PC-3 (cell line): ENCODE measurements at regions not wholly inside any gene's neighbourhood (a gene's known extent, or its start where the extent isn't known, plus 50 kb on each side); places are given as distances from the start of the nearest gene placed in this dataset.
"Not testable (repeated sequence)": the region's sequence is repeated elsewhere in the genome, so short reads cannot be mapped to it uniquely, and the experiment has no call there.

Source experiments
- ATAC-seq: fragments of 200-7000 bp; cut with Tn5 transposase; 2 replicates; pipeline ENCODE4 v1.9.1; 2020; ENCODE audit warnings: mild to moderate bottlenecking, moderate library complexity
- BruUV-seq: library from RNA; stranded (reverse); fragments of 400-500 nt; replicated peaks from 2 replicates; lab custom pipeline; 2021; lab: Mats Ljungman, UMichigan
- CTCF ChIA-PET: fragments of 300-600 bp; sonication (Branson Sonifier 250); formaldehyde crosslinking; loops from one replicate; lab custom pipeline; 2022; ENCODE audit warnings: antibody characterized with exemption; lab: Charles Lee
- POLR2A ChIA-PET: fragments of 300-600 bp; sonication (Branson Sonifier 250); formaldehyde crosslinking; loops from one replicate; lab custom pipeline; 2022; ENCODE audit warnings: antibody characterized with exemption; ENCODE audit not compliant: unreplicated experiment; lab: Charles Lee
- DNase-seq: peaks from one replicate; pipeline ENCODE4 v3.0.0-alpha.2; 2015
- H2AFZ ChIP-seq: fragments of 300-600 bp; sonication (generic); 2 replicates; pipeline ENCODE4 v1.6.0; 2016; ENCODE audit warnings: antibody characterized with exemption, low read length
- H3F3A ChIP-seq: fragments of 300-600 bp; sonication (generic); one replicate; pipeline ENCODE4 v1.6.0; 2017; ENCODE audit warnings: antibody characterized with exemption, low read length, control low read depth, mild to moderate bottlenecking; ENCODE audit not compliant: unreplicated experiment
- H3K27ac ChIP-seq: fragments of 300-600 bp; sonication (generic); 2 replicates; pipeline ENCODE4 v1.5.1; 2016; ENCODE audit warnings: mild to moderate bottlenecking, low read length
- H3K27me3 ChIP-seq: fragments of 300-600 bp; sonication (generic); 2 replicates; pipeline ENCODE4 v1.6.1; 2016; ENCODE audit warnings: low read length, mixed read lengths
- H3K36me3 ChIP-seq: fragments of 300-600 bp; sonication (generic); 2 replicates; pipeline ENCODE4 v1.6.1; 2016; ENCODE audit warnings: low read depth, mixed run types, low read length, mixed read lengths
- H3K4me1 ChIP-seq: fragments of 300-600 bp; sonication (generic); 2 replicates; pipeline ENCODE4 v1.5.1; 2016; ENCODE audit warnings: low read length; ENCODE audit not compliant: insufficient read depth
- H3K4me2 ChIP-seq: fragments of 300-600 bp; sonication (generic); 2 replicates; pipeline ENCODE4 v1.6.0; 2016; ENCODE audit warnings: low read length
- H3K4me3 ChIP-seq: fragments of 300-600 bp; sonication (generic); 2 replicates; pipeline ENCODE4 v1.5.1; 2016; ENCODE audit warnings: mild to moderate bottlenecking, low read length, mixed read lengths
- H3K79me2 ChIP-seq: fragments of 300-600 bp; sonication (generic); 2 replicates; pipeline ENCODE4 v1.6.1; 2017; ENCODE audit warnings: low read length, mixed read lengths
- H3K9ac ChIP-seq: fragments of 300-600 bp; sonication (generic); 2 replicates; pipeline ENCODE4 v1.6.0; 2016; ENCODE audit warnings: mild to moderate bottlenecking, low read length
- H3K9me2 ChIP-seq: fragments of 300-600 bp; sonication (generic); replicated peaks from 2 replicates; pipeline ENCODE4 v1.6.1; 2016; ENCODE audit warnings: mixed run types, low read length, mixed read lengths
- H3K9me3 ChIP-seq: fragments of 300-600 bp; sonication (generic); 2 replicates; pipeline ENCODE4 v1.6.1; 2016; ENCODE audit warnings: low read length, mixed read lengths
- H4K20me1 ChIP-seq: fragments of 300-600 bp; sonication (generic); 2 replicates; pipeline ENCODE4 v1.6.1; 2016; ENCODE audit warnings: low read length, mixed read lengths
- EZH2 ChIP-seq: fragments of 300-600 bp; sonication (generic); IDR thresholded peaks from one replicate; pipeline ENCODE4 v1.6.1; 2017; ENCODE audit warnings: antibody characterized with exemption, mild to moderate bottlenecking, low read length; ENCODE audit not compliant: unreplicated experiment
- EZH2phosphoT487 ChIP-seq: fragments of 300-600 bp; sonication (generic); IDR thresholded peaks from 2 replicates; pipeline ENCODE4 v1.6.1; 2018; ENCODE audit warnings: mild to moderate bottlenecking, antibody characterized with exemption, low read length, borderline replicate concordance
- intact Hi-C: fragments of 100-400 bp; cut with micrococcal nuclease; formaldehyde crosslinking; loops from 2 replicates; pipeline ENCODE4 v1.9.0; 2023
- TF ChIP-seq, protein P1 (sequence below): fragments of 300-600 bp; sonication (generic); conservative IDR thresholded peaks from 2 replicates; pipeline ENCODE4 v1.5.1; 2017; ENCODE audit warnings: antibody characterized with exemption, low read depth, mild to moderate bottlenecking, low read length

DNA sequence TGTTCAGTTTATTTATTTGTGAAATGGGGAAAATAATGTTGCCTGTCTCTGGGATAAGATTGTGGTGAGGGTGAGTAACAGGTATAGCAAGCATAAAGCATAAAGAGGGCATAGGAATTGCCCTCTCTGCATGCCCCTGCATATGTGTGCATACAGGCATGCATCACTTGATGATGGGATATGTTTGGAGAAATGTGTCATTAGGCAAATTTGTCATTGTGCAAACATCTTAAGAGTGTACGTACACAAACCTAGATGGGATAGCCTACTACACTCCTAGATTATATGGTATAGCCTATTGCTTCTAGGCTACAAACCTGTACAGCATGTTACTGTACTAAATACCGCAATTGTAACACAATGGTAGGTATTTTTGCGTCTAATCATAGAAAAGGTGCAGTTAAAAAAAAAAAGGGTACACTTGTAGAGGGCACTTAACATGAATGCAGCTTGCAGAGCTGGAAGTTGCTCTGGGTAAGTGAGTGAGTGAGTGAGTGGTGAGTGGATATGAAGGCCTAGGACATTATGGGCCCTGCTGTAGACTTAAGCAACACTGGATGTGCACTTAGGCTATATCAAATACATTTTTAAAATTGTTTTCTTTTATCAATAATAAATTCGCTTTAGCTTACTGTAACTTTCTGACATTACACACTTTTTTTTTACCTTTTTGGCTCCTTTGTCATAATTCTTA is 386.5 kb upstream of the ANKRD30A start:
- Histone ChIP-seq H3F3A (peaks cover 11% of the 10 kb centered on the region), H4K20me1 (no peaks in the 10 kb centered on the region), H3K4me2 (peak overlapping the region; percentile 10), H3K79me2 (no peaks in the 10 kb centered on the region), H3K9me3 (no peaks in the 10 kb centered on the region), H3K27ac (peak overlapping the region; percentile 80), H3K9ac (peak overlapping the region; percentile 28), H3K27me3 (no peaks in the 10 kb centered on the region), H3K4me3 (no peak overlapping the region), H3K9me2 (no peaks in the 10 kb centered on the region), H2AFZ (no peak overlapping the region), H3K36me3 (no peaks in the 10 kb centered on the region), H3K4me1 (peaks cover 37% of the 10 kb centered on the region)
- DNase-seq (peak; percentile 100), ATAC-seq (peak; percentile 99)
- BruUV-seq, result no TSS peak
- intact Hi-C loops, result loop anchor here (1.0 kb wide), 2 partner anchors 13 to 20 kb away; no protein-coding TSS in a partner anchor
- ChIA-PET CTCF (interaction anchor here (0.7 to 1.6 kb wide), 3 partner anchors 13 to 41 kb away, joined by 4 to 38 read pairs (median 5); no protein-coding TSS in a partner anchor), POLR2A (interaction anchor here (0.7 kb wide), 3 partner anchors 31 to 477 kb away, joined by 4 to 33 read pairs (median 4); no protein-coding TSS in a partner anchor)
- no peak for TF ChIP-seq EZH2phosphoT487
- TF ChIP-seq EZH2, result no peak
- TF ChIP-seq, protein P1, sequence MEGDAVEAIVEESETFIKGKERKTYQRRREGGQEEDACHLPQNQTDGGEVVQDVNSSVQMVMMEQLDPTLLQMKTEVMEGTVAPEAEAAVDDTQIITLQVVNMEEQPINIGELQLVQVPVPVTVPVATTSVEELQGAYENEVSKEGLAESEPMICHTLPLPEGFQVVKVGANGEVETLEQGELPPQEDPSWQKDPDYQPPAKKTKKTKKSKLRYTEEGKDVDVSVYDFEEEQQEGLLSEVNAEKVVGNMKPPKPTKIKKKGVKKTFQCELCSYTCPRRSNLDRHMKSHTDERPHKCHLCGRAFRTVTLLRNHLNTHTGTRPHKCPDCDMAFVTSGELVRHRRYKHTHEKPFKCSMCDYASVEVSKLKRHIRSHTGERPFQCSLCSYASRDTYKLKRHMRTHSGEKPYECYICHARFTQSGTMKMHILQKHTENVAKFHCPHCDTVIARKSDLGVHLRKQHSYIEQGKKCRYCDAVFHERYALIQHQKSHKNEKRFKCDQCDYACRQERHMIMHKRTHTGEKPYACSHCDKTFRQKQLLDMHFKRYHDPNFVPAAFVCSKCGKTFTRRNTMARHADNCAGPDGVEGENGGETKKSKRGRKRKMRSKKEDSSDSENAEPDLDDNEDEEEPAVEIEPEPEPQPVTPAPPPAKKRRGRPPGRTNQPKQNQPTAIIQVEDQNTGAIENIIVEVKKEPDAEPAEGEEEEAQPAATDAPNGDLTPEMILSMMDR, result no peak

DNA sequence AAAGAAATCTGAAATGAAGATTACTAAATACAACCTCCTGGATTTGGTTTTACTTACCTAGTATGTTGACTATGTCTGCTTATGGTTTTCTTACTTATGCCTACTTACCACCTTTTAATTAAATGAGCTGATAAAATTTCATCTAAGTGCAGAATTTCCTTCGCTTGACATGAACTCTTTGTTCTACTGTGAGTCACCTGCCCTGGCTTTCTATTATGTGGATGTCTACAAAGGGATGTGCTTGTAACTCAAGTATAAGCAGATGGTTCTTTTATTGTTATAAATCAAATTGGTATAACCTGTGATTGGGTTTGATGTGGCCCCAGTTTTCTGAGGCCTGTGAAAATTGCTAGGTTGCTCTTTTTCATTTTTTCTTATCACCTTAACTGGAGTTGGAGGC is 389.1 kb upstream of the ANKRD30A start:
- Histone ChIP-seq H3K27me3 (no peaks in the 10 kb centered on the region), H2AFZ (no peak overlapping the region), H3K9me2 (no peaks in the 10 kb centered on the region), H3K9ac (no peak overlapping the region), H3K79me2 (no peaks in the 10 kb centered on the region), H3K4me1 (peaks cover 46% of the 10 kb centered on the region), H3K4me2 (no peak overlapping the region), H4K20me1 (no peaks in the 10 kb centered on the region), H3K27ac (no peak overlapping the region), H3K4me3 (no peak overlapping the region), H3F3A (peaks cover 11% of the 10 kb centered on the region), H3K9me3 (no peaks in the 10 kb centered on the region), H3K36me3 (no peaks in the 10 kb centered on the region)
- BruUV-seq, result no TSS peak
- POLR2A ChIA-PET, result interaction anchor here (0.5 to 0.6 kb wide), 2 partner anchors 983 to 1102 kb away, joined by 3 read pairs; no protein-coding TSS in a partner anchor
- peak; percentile 75 for DNase-seq
- CTCF ChIA-PET, result no interaction called here
- ATAC-seq, result peak; percentile 15; the same call in 1 of the 2 replicates
- intact Hi-C loops, result loop anchor here (1.0 kb wide), 1 partner anchor 43 kb away; no protein-coding TSS in a partner anchor
- TF ChIP-seq, protein P1, result no peak
- no peak for TF ChIP-seq EZH2
- TF ChIP-seq EZH2phosphoT487, result no peak

DNA sequence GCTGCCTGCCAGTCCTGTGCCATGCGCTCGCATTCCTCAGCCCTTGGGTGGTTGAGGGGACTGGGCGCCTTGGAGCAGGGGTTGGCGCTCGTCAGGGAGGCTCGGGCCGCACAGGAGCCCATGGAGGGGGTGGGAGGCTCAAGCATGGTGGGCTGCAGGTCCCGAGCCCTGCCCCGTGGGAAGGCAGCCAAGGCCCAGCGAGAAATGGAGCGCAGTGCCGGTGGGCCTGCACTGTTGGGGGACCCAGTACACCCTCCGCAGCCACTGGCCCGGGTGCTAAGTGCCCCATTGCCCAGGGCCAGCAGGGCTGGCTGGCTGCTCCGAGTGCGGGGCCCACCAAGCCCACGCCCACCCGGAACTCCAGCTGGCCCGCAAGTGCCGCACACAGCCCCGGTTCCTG is 390.8 kb upstream of the ANKRD30A start:
- H3K27me3 ChIP-seq, ATAC-seq, DNase-seq, H3K4me2 ChIP-seq, H3K36me3 ChIP-seq, H2AFZ ChIP-seq, H3K9me3 ChIP-seq, BruUV-seq, CTCF ChIA-PET, POLR2A ChIA-PET, H3K27ac ChIP-seq, H3K9me2 ChIP-seq, intact Hi-C loops, H3K9ac ChIP-seq, H4K20me1 ChIP-seq, H3K79me2 ChIP-seq, H3K4me3 ChIP-seq: not testable (repeated sequence)
- H3F3A ChIP-seq, result peaks cover 11% of the 10 kb centered on the region
- H3K4me1 ChIP-seq, result peaks cover 41% of the 10 kb centered on the region
